ENCODE measurements at regions not wholly inside any gene's neighbourhood (a gene's known extent, or its start where the extent isn't known, plus 50 kb on each side); places are given as distances from the start of the nearest gene placed in this dataset.

DNA sequence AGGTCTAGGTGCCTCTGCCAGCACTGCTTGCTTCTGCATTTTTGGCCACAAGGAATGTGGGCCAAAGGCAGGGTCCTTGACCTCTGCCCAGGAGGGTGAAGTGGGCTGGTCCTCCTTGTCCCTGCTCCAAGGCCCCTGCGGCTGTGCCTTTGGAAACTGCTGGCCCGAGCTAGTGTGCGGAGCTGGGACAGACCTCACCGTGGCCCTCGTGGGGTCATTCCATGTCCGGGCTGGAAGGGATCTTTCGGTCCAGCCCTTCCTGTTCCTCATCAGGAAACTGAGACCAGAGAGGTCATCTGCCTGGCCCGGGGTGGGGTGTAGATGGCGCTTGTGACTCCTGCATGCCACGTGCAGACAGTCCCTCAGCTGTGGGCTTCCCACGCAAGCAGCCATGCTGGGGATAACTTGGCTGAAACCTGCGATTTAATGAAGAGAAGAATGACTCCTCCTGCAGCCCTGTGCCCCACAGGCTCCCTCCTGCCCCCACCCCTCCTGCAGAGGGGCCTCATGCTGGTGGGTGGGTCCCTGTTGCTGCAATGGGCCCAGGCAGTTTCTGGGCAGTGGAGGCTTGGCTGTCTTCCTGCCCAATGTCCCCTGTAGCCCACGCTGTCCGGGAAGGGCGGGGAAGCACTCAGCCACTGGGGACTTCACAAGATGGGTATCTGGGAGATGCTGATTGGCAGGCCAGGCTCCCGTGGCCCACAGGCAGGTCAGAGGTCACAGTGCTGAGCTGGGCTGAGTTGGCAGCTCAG, 245.2 kb downstream of the SEC14L1 start (continued):
- TF ChIP-seq, protein P1, sequence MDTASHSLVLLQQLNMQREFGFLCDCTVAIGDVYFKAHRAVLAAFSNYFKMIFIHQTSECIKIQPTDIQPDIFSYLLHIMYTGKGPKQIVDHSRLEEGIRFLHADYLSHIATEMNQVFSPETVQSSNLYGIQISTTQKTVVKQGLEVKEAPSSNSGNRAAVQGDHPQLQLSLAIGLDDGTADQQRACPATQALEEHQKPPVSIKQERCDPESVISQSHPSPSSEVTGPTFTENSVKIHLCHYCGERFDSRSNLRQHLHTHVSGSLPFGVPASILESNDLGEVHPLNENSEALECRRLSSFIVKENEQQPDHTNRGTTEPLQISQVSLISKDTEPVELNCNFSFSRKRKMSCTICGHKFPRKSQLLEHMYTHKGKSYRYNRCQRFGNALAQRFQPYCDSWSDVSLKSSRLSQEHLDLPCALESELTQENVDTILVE (CRISPR knock-in tag; IDR thresholded peaks at IDR 0.05), result no peak
- no peak for TF ChIP-seq ZNF235 (CRISPR knock-in tag; IDR thresholded peaks at IDR 0.05; ENCODE audit: borderline replicate concordance)
- no peak for TF ChIP-seq ZNF253 (CRISPR knock-in tag; IDR thresholded peaks at IDR 0.05; ENCODE audit: borderline replicate concordance)
- 0 out of 2 replicates have a peak, but pooled peaks have one; percentile 6 for TF ChIP-seq ZNF343 (CRISPR knock-in tag; IDR thresholded peaks at IDR 0.05)
- TF ChIP-seq CENPBD1 (CRISPR knock-in tag; IDR thresholded peaks at IDR 0.05; ENCODE audit: borderline replicate concordance, low read depth), result no peak
- no peak for TF ChIP-seq ZSCAN20 (CRISPR knock-in tag; IDR thresholded peaks at IDR 0.05; ENCODE audit: borderline replicate concordance)
- TF ChIP-seq TCF7 (IDR thresholded peaks at IDR 0.05; ENCODE audit: low read depth), result no peak
- TF ChIP-seq ZNF576 (CRISPR knock-in tag; IDR thresholded peaks at IDR 0.05), result no peak
- TF ChIP-seq SOX6 (IDR thresholded peaks at IDR 0.05), result no peak
- TF ChIP-seq SOX6 (CRISPR knock-in tag; IDR thresholded peaks at IDR 0.05), result no peak
- TF ChIP-seq JDP2 (CRISPR knock-in tag; IDR thresholded peaks at IDR 0.05; ENCODE audit: borderline replicate concordance), result no peak
- TF ChIP-seq CHCHD3 (CRISPR knock-in tag; IDR thresholded peaks at IDR 0.05), result no peak
- no peak for TF ChIP-seq HNF1A (IDR thresholded peaks at IDR 0.05; ENCODE audit: low read depth)
- no peak for TF ChIP-seq HNF1A (CRISPR knock-in tag; IDR thresholded peaks at IDR 0.05; ENCODE audit: borderline replicate concordance)
- TF ChIP-seq SETDB1 (CRISPR knock-in tag; IDR thresholded peaks at IDR 0.05; ENCODE audit: borderline replicate concordance), result no peak
- TF ChIP-seq ZNF777 (CRISPR knock-in tag; IDR thresholded peaks at IDR 0.05), result no peak
- TF ChIP-seq ZNF354B (CRISPR knock-in tag; IDR thresholded peaks at IDR 0.05), result no peak
- TF ChIP-seq, protein P2, sequence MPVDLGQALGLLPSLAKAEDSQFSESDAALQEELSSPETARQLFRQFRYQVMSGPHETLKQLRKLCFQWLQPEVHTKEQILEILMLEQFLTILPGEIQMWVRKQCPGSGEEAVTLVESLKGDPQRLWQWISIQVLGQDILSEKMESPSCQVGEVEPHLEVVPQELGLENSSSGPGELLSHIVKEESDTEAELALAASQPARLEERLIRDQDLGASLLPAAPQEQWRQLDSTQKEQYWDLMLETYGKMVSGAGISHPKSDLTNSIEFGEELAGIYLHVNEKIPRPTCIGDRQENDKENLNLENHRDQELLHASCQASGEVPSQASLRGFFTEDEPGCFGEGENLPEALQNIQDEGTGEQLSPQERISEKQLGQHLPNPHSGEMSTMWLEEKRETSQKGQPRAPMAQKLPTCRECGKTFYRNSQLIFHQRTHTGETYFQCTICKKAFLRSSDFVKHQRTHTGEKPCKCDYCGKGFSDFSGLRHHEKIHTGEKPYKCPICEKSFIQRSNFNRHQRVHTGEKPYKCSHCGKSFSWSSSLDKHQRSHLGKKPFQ (CRISPR knock-in tag; IDR thresholded peaks at IDR 0.05; ENCODE audit: insufficient replicate concordance), result no peak
- TF ChIP-seq LCORL (IDR thresholded peaks at IDR 0.05), result no peak
- peak; percentile 4; the same call in 1 of the 2 replicates for TF ChIP-seq LCORL (CRISPR knock-in tag; IDR thresholded peaks at IDR 0.05)
- TF ChIP-seq ZNF570 (CRISPR knock-in tag; IDR thresholded peaks at IDR 0.05; ENCODE audit: borderline replicate concordance), result no peak
- no peak for TF ChIP-seq ZNF530 (CRISPR knock-in tag; IDR thresholded peaks at IDR 0.05; ENCODE audit: low read depth)

Measured in HepG2 (cell line).